C4-2B (cell line): ENCODE measurements at regions not wholly inside any gene's neighbourhood (a gene's known extent, or its start where the extent isn't known, plus 50 kb on each side); places are given as distances from the start of the nearest gene placed in this dataset.

ENCODE experiments used
- H3K27ac ChIP-seq: fragments of 450-650 bp; 2 replicates; pipeline ENCODE4 v1.5.1; 2017
- CTCF ChIP-seq: fragments of 450-650 bp; conservative IDR thresholded peaks from 2 replicates; pipeline ENCODE4 v1.5.1; 2017; ENCODE audit warnings: mild to moderate bottlenecking
- ZFX ChIP-seq: fragments of 450-650 bp; IDR thresholded peaks from 2 replicates; pipeline ENCODE4 v1.6.1; 2017

GRCh38 chr2:173754837-173755236 lies 210.3 kb downstream of the SP3 start:
- TF ChIP-seq ZFX (no peak), CTCF (no peak)
- no peak overlapping the region for H3K27ac ChIP-seq

GRCh38 chr2:173755798-173756197 lies 209.4 kb downstream of the SP3 start:
- H3K27ac ChIP-seq: no peak overlapping the region
- TF ChIP-seq ZFX (no peak), CTCF (no peak)

DNA sequence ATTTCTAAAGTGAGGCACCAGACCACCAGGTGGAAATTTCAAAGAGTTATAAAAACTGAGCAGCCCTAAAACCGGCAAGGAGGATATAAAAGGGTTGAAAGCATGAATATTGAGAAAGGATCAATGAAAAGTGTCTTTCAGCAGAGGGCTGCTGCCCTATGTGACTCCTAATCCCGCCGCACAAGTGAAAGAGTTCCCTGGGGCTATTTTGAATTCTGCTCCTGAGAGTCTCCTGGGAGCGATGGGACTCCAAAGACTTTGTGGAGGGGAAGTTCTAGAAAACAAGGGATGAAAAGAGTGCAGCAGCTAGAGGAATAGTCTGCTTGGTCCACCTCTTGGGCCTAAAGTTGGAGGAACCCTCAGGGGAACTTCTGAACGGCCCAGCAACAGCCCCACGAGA lies 205.2 kb downstream of the SP3 start:
- TF ChIP-seq ZFX (no peak), CTCF (no peak)
- no peak overlapping the region for H3K27ac ChIP-seq

DNA sequence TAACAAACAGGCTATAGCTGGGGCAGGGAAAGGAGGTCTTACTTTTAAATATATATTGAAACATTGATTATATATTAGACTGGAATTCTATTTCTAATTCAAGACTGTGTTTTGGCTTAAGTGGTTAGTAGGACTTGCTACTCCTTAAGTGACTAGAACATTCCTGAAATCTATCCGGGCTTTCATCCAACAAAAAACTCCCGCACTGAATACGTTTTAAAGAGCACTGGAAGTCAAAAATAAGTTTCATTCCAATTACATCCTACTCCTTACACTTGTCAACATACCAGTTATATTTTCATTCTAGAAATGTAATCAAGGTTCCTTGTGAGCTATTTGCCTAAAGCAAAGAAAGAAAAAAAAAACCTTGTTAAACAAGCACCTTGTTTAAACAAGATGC lies 204.6 kb downstream of the SP3 start:
- no peak for TF ChIP-seq CTCF
- no peak for TF ChIP-seq ZFX
- no peak overlapping the region for H3K27ac ChIP-seq

GRCh38 chr2:173761603-173762119 lies 203.5 kb downstream of the SP3 start:
- no peak for TF ChIP-seq ZFX
- no peak for TF ChIP-seq CTCF
- H3K27ac ChIP-seq: no peak overlapping the region

DNA sequence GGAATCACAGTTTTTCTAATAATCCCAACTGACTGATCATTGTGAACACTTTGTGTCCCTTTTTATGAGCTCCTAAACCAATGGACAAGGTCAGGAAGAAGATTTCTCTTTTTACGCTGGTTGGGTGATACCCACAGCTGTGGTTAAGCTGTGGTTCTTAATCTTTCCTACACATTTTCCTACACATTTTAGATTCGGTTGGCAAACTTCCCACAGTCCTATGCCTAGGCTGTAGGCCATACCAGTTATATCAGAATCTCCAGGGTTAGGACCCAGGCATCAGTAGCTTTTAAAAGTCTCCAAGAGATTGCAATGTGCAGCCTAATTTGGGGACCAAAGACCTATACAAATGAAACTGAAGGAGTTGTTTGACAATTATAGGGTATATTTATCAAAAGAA lies 203.0 kb downstream of the SP3 start:
- TF ChIP-seq ZFX (no peak), CTCF (no peak)
- no peak overlapping the region for H3K27ac ChIP-seq

GRCh38 chr2:173762864-173763263 lies 202.3 kb downstream of the SP3 start:
- no peak overlapping the region for H3K27ac ChIP-seq
- no peak for TF ChIP-seq ZFX
- TF ChIP-seq CTCF: no peak
